Suprapubic skin (tissue), 4 donors: ENCODE measurements at regions not wholly inside any gene's neighbourhood (a gene's known extent, or its start where the extent isn't known, plus 50 kb on each side); places are given as distances from the start of the nearest gene placed in this dataset.

Experiments
- CTCF ChIP-seq, 2 donors: fragments of 200-600 bp in 1 of 2; fragments of 450-650 bp in 1 of 2; sonication (generic) in 1 of 2; IDR thresholded peaks; one replicate each; pipeline ENCODE4 v1.5.1; 2016 to 2019; ENCODE audit warnings: antibody characterized with exemption in 2 of 2, mild to moderate bottlenecking in 1 of 2, moderate library complexity in 1 of 2
- EP300 ChIP-seq: sonication (generic); formaldehyde crosslinking; IDR thresholded peaks from one replicate; pipeline ENCODE4 v1.6.1; 2017; ENCODE audit warnings: antibody characterized with exemption
- POLR2A ChIP-seq, 2 donors: fragments of 450-650 bp; IDR thresholded peaks; one replicate each; pipeline ENCODE4 v1.6.1; 2017; ENCODE audit warnings: antibody characterized with exemption in 2 of 2, mild to moderate bottlenecking in 2 of 2, moderate library complexity in 2 of 2
- POLR2AphosphoS5 ChIP-seq, 3 donors: sonication (generic); formaldehyde crosslinking; IDR thresholded peaks; one replicate each; pipeline ENCODE4 v1.6.1; 2017; ENCODE audit warnings: antibody characterized with exemption in 3 of 3

- TF ChIP-seq CTCF (IDR thresholded peaks at IDR 0.05) (no peak), POLR2A (IDR thresholded peaks at IDR 0.05) (no peak), EP300 (no peak), POLR2AphosphoS5 (IDR thresholded peaks at IDR 0.05) (no peak)
These were observed 72.0 kb upstream of the SHISAL1 start for GRCh38 chr22:44384563-44385295.
